CD14-positive monocyte (primary cell): ENCODE measurements at regions not wholly inside any gene's neighbourhood (a gene's known extent, or its start where the extent isn't known, plus 50 kb on each side); places are given as distances from the start of the nearest gene placed in this dataset.

Source experiments
- DNase-seq, 3 donors: peaks; one replicate each; pipeline ENCODE4 v3.0.0-alpha.2; 2011 to 2022
- H2AFZ ChIP-seq: 2 replicates; pipeline ENCODE4 v1.6.0; 2012; ENCODE audit warnings: mild to moderate bottlenecking, low read depth, low read length, inconsistent platforms; ENCODE audit not compliant: insufficient read depth, poor library complexity, severe bottlenecking
- H3K27ac ChIP-seq, 2 donors: 1 replicate in 1 of 2; 2 replicates in 1 of 2; pipeline ENCODE4 v1.5.1; 2012 to 2013; ENCODE audit warnings: low read length in 2 of 2, control low read depth in 1 of 2, inconsistent platforms in 1 of 2, low read depth in 1 of 2, mild to moderate bottlenecking in 1 of 2
- H3K27me3 ChIP-seq, 2 donors: one replicate each; pipeline versions ENCODE4 v1.6.0 to v1.6.1; 2011 to 2013; ENCODE audit warnings: low read length in 2 of 2; ENCODE audit not compliant: control insufficient read depth in 2 of 2, insufficient read depth in 2 of 2
- H3K36me3 ChIP-seq, 2 donors: replicated peaks in 1 of 2; 1 replicate in 1 of 2; 2 replicates in 1 of 2; pipeline versions ENCODE4 v1.5.1 to v1.6.1; 2012 to 2013; ENCODE audit warnings: low read length in 2 of 2, control low read depth in 1 of 2, inconsistent platforms in 1 of 2, mild to moderate bottlenecking in 1 of 2; ENCODE audit not compliant: insufficient read depth in 2 of 2, control insufficient read depth in 1 of 2
- H3K4me1 ChIP-seq, 2 donors: 1 replicate in 1 of 2; 2 replicates in 1 of 2; pipeline versions ENCODE4 v1.5.1 to v1.6.1; 2012 to 2013; ENCODE audit warnings: low read length in 2 of 2, control low read depth in 1 of 2, inconsistent platforms in 1 of 2, mild to moderate bottlenecking in 1 of 2, moderate library complexity in 1 of 2; ENCODE audit not compliant: insufficient read depth in 2 of 2, control insufficient read depth in 1 of 2
- H3K4me2 ChIP-seq: replicated peaks from 2 replicates; pipeline ENCODE3; 2012; ENCODE audit warnings: low read length, moderate library complexity, mild to moderate bottlenecking; ENCODE audit not compliant: poor library complexity, severe bottlenecking; ENCODE audit errors: extremely low read depth
- H3K4me3 ChIP-seq, 3 experiments: fragments of 200-600 bp in 1 of 3; sonication (generic) in 1 of 3; replicated peaks in 1 of 3; 1 replicate in 2 of 3; 2 replicates in 1 of 3; pipeline ENCODE4 v1.5.1; 2011 to 2013; ENCODE audit warnings: low read length in 3 of 3, mild to moderate bottlenecking in 3 of 3, control low read depth in 2 of 3, low read depth in 2 of 3, inconsistent platforms in 1 of 3, moderate library complexity in 1 of 3
- H3K79me2 ChIP-seq: 2 replicates; pipeline ENCODE4 v1.6.0; 2012; ENCODE audit warnings: mild to moderate bottlenecking, control low read depth, inconsistent platforms, low read length, moderate library complexity; ENCODE audit not compliant: insufficient read depth
- H3K9ac ChIP-seq: 2 replicates; pipeline ENCODE4 v1.6.0; 2017; ENCODE audit warnings: low read length, mild to moderate bottlenecking; ENCODE audit not compliant: insufficient read depth, poor library complexity, severe bottlenecking
- H3K9me3 ChIP-seq, 2 donors: replicated peaks in 1 of 2; 1 replicate in 1 of 2; 2 replicates in 1 of 2; pipeline versions ENCODE4 v1.5.1 to v1.6.1; 2012 to 2013; ENCODE audit warnings: low read length in 2 of 2, control low read depth in 1 of 2; ENCODE audit not compliant: control insufficient read depth in 1 of 2, insufficient read depth in 1 of 2
- H4K20me1 ChIP-seq: 2 replicates; pipeline ENCODE4 v1.6.0; 2012; ENCODE audit warnings: mild to moderate bottlenecking, low read length, control low read depth, moderate library complexity; ENCODE audit not compliant: insufficient read depth
- H3K27ac Mint-ChIP-seq, 7 donors: one replicate each; pipeline ENCODE4 v1.8.0; 2020; ENCODE audit warnings: mild to moderate bottlenecking in 7 of 7, mixed read lengths in 7 of 7, moderate library complexity in 6 of 7, inconsistent platforms in 2 of 7
- H3K27me3 Mint-ChIP-seq, 3 donors: one replicate each; pipeline ENCODE4 v1.8.0; 2021 to 2022; ENCODE audit warnings: low read depth in 3 of 3, mild to moderate bottlenecking in 3 of 3, mixed read lengths in 3 of 3, moderate library complexity in 3 of 3, inconsistent platforms in 1 of 3
- H3K36me3 Mint-ChIP-seq, 2 donors: one replicate each; pipeline ENCODE4 v1.8.0; 2020; ENCODE audit warnings: mixed read lengths in 2 of 2, inconsistent platforms in 1 of 2, mild to moderate bottlenecking in 1 of 2
- H3K4me1 Mint-ChIP-seq: one replicate; pipeline ENCODE4 v1.8.0; 2020; ENCODE audit warnings: mild to moderate bottlenecking, mixed read lengths
- H3K4me3 Mint-ChIP-seq, 2 donors: one replicate each; pipeline ENCODE4 v1.8.0; 2020; ENCODE audit warnings: mild to moderate bottlenecking in 2 of 2, mixed read lengths in 2 of 2, moderate library complexity in 1 of 2
- H3K9me3 Mint-ChIP-seq, 7 donors: one replicate each; pipeline ENCODE4 v1.8.0; 2020 to 2022; ENCODE audit warnings: mixed read lengths in 7 of 7, mild to moderate bottlenecking in 6 of 7, moderate library complexity in 6 of 7, inconsistent platforms in 2 of 7
- WGBS: methylation state at CpG from one replicate; pipeline ENCODE4 v1.1.5; 2013; ENCODE audit warnings: missing lambda C conversion rate; ENCODE audit not compliant: insufficient coverage; 5-methylcytosine and 5-hydroxymethylcytosine counted together
- intact Hi-C, 2 donors: fragments of 100-400 bp; cut with micrococcal nuclease; formaldehyde crosslinking; loops; one replicate each; pipeline versions ENCODE4 v1.15.0 to v1.15.1; 2023
- TF ChIP-seq, protein P1 (sequence below): fragments of 200-600 bp; IDR thresholded peaks from one replicate; pipeline ENCODE4 v1.8.0; 2022; ENCODE audit warnings: antibody characterized with exemption, mild to moderate bottlenecking

DNA sequence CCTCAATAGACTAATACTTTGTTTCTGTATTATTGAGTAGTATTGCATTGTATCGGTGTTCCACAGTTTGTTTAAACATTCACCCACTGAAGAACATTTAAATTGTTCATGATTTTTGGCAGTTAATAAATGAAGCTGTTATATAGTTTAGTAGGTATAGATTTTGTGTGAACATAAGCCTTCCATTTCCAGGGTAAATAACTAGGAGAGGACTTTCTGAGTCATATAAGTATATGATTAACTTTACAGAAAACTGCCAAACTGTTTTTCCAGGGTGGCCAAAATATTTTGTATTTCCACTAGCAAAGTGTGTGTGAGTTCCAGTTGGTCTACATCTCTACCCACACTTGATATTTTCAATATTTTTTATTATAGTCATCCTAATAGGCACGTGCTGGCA is 70.0 kb upstream of the MLIP start:
- H3K27me3 ChIP-seq: no peaks in the 10 kb centered on the region
- TF ChIP-seq, protein P1, sequence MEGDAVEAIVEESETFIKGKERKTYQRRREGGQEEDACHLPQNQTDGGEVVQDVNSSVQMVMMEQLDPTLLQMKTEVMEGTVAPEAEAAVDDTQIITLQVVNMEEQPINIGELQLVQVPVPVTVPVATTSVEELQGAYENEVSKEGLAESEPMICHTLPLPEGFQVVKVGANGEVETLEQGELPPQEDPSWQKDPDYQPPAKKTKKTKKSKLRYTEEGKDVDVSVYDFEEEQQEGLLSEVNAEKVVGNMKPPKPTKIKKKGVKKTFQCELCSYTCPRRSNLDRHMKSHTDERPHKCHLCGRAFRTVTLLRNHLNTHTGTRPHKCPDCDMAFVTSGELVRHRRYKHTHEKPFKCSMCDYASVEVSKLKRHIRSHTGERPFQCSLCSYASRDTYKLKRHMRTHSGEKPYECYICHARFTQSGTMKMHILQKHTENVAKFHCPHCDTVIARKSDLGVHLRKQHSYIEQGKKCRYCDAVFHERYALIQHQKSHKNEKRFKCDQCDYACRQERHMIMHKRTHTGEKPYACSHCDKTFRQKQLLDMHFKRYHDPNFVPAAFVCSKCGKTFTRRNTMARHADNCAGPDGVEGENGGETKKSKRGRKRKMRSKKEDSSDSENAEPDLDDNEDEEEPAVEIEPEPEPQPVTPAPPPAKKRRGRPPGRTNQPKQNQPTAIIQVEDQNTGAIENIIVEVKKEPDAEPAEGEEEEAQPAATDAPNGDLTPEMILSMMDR: no peak
- H2AFZ ChIP-seq: no peak overlapping the region
- no peak overlapping the region for H3K27ac ChIP-seq
- DNase-seq: no peak
- H3K79me2 ChIP-seq: no peaks in the 10 kb centered on the region
- Mint-ChIP-seq H3K4me1 (no peaks in the 10 kb centered on the region), H3K4me3 (no peak overlapping the region), H3K27me3 (no peaks in the 10 kb centered on the region), H3K9me3 (peaks cover 0 to 3% (median 0%) of the 10 kb centered on the region in 7 donors), H3K36me3 (no peaks in the 10 kb centered on the region), H3K27ac (no peak overlapping the region)
- H3K9ac ChIP-seq: no peak overlapping the region
- intact Hi-C loops: no loop called here
- no peaks in the 10 kb centered on the region for H3K36me3 ChIP-seq
- no peak overlapping the region for H3K4me3 ChIP-seq
- H3K4me2 ChIP-seq: no peak overlapping the region
- no CpG with 5 or more reads among the region's 2 CpGs for WGBS
- no peaks in the 10 kb centered on the region for H3K4me1 ChIP-seq
- H3K9me3 ChIP-seq: no peaks in the 10 kb centered on the region
- no peaks in the 10 kb centered on the region for H4K20me1 ChIP-seq

DNA sequence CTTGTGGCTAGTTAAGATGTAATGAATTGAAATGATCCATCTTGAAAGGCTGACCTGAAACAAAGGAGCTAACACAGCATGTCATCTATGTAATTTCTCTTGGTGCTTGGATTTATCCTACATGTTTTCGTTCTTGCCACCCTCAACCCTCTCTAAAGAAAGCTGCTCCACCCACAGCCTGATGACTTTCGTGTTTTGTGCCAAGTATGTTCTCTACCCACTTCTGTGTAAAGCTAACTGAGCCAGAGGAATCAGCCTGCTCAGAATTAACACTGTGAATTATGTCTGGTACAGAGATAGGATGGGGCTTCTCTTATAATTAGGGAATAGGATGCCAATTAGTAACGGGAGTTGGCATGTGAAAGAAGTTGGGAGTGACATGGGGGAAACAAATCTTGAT is 67.9 kb upstream of the MLIP start:
- Histone ChIP-seq H3K4me2 (no peak overlapping the region), H3K9ac (no peak overlapping the region), H3K4me3 (no peak overlapping the region), H3K27ac (no peak overlapping the region), H3K27me3 (no peaks in the 10 kb centered on the region), H3K79me2 (no peaks in the 10 kb centered on the region), H3K9me3 (no peaks in the 10 kb centered on the region), H3K36me3 (no peaks in the 10 kb centered on the region), H4K20me1 (no peaks in the 10 kb centered on the region), H3K4me1 (no peaks in the 10 kb centered on the region), H2AFZ (no peak overlapping the region)
- Mint-ChIP-seq H3K27me3 (no peaks in the 10 kb centered on the region), H3K9me3 (peaks cover 0 to 3% (median 0%) of the 10 kb centered on the region in 7 donors), H3K4me3 (no peak overlapping the region), H3K27ac (no peak overlapping the region), H3K4me1 (no peaks in the 10 kb centered on the region), H3K36me3 (no peaks in the 10 kb centered on the region)
- TF ChIP-seq, protein P1: no peak
- intact Hi-C loops: no loop called here
- 75% methylated on average over 1 of the region's 3 CpGs for WGBS
- DNase-seq: no peak
